IMR-90 (cell line): ENCODE measurements at regions not wholly inside any gene's neighbourhood (a gene's known extent, or its start where the extent isn't known, plus 50 kb on each side); places are given as distances from the start of the nearest gene placed in this dataset.

ENCODE experiments used
- ATAC-seq: fragments of 200-7000 bp; cut with Tn5 transposase; 2 replicates; pipeline ENCODE4 v1.9.1; 2020; ENCODE audit warnings: low read depth, mild to moderate bottlenecking, moderate library complexity
- BruUV-seq: library from RNA; stranded (reverse); fragments of 400-500 nt; replicated peaks from 2 replicates; lab custom pipeline; 2021; lab: Mats Ljungman, UMichigan
- CTCF ChIA-PET: fragments of 300-600 bp; formaldehyde crosslinking; extraction: SDS; loops from one replicate; lab custom pipeline; 2021; ENCODE audit warnings: antibody characterized with exemption; lab: Yijun Ruan, JAX
- POLR2A ChIA-PET: fragments of 300-600 bp; sonication (Branson Sonifier 250); formaldehyde crosslinking; loops from one replicate; lab custom pipeline; 2022; ENCODE audit warnings: antibody characterized with exemption; ENCODE audit not compliant: unreplicated experiment; lab: Charles Lee
- DNase-seq: peaks from one replicate; pipeline ENCODE4 v3.0.0; 2013
- H2AFZ ChIP-seq: replicated peaks from 2 replicates; pipeline ENCODE3; 2013; ENCODE audit warnings: low read length, mild to moderate bottlenecking; ENCODE audit not compliant: poor library complexity
- H2AK5ac ChIP-seq: 2 replicates; pipeline ENCODE4 v1.6.1; 2013; ENCODE audit warnings: low read depth, low read length, inconsistent platforms
- H2AK9ac ChIP-seq: replicated peaks from 2 replicates; pipeline ENCODE3; 2013; ENCODE audit warnings: mild to moderate bottlenecking, low read depth, low read length, moderate library complexity; ENCODE audit not compliant: poor library complexity
- H2BK120ac ChIP-seq: 2 replicates; pipeline ENCODE4 v1.6.1; 2013; ENCODE audit warnings: low read depth, low read length, inconsistent platforms
- H2BK15ac ChIP-seq: 3 replicates; pipeline ENCODE4 v1.6.1; 2013; ENCODE audit warnings: low read depth, low read length, inconsistent platforms
- H2BK20ac ChIP-seq: 2 replicates; pipeline ENCODE4 v1.6.1; 2013; ENCODE audit warnings: low read depth, mild to moderate bottlenecking, inconsistent platforms, low read length, moderate library complexity
- H2BK5ac ChIP-seq: 2 replicates; pipeline ENCODE4 v1.6.1; 2013; ENCODE audit warnings: mild to moderate bottlenecking, low read depth, low read length, inconsistent platforms; ENCODE audit not compliant: poor library complexity, severe bottlenecking
- H3K14ac ChIP-seq: replicated peaks from 2 replicates; pipeline ENCODE4 v1.6.1; 2013; ENCODE audit warnings: low read depth, low read length, inconsistent platforms
- H3K18ac ChIP-seq: 2 replicates; pipeline ENCODE4 v1.6.1; 2013; ENCODE audit warnings: low read depth, low read length, control low read depth
- H3K23ac ChIP-seq: 2 replicates; pipeline ENCODE4 v1.6.1; 2013; ENCODE audit warnings: low read depth, low read length, inconsistent platforms
- H3K27ac ChIP-seq: 2 replicates; pipeline ENCODE4 v1.5.1; 2013; ENCODE audit warnings: mild to moderate bottlenecking, control low read depth, low read length; ENCODE audit not compliant: insufficient read depth
- H3K27me3 ChIP-seq: 2 replicates; pipeline ENCODE4 v1.6.1; 2013; ENCODE audit warnings: low read length; ENCODE audit not compliant: control insufficient read depth, insufficient read depth
- H3K36me3 ChIP-seq: 2 replicates; pipeline ENCODE4 v1.6.1; 2013; ENCODE audit warnings: low read length, mixed read lengths; ENCODE audit not compliant: control insufficient read depth, insufficient read depth
- H3K4ac ChIP-seq: 2 replicates; pipeline ENCODE4 v1.6.1; 2013; ENCODE audit warnings: low read depth, low read length, inconsistent platforms
- H3K4me1 ChIP-seq: 2 replicates; pipeline ENCODE4 v1.6.1; 2013; ENCODE audit warnings: low read length, mixed read lengths; ENCODE audit not compliant: control insufficient read depth, insufficient read depth
- H3K4me2 ChIP-seq: 2 replicates; pipeline ENCODE4 v1.6.1; 2013; ENCODE audit warnings: low read depth, mild to moderate bottlenecking, control low read depth, low read length, moderate library complexity
- H3K4me3 ChIP-seq: 2 replicates; pipeline ENCODE4 v1.5.1; 2013; ENCODE audit warnings: low read depth, mild to moderate bottlenecking, control low read depth, low read length, moderate library complexity; ENCODE audit not compliant: insufficient read depth
- H3K56ac ChIP-seq: 2 replicates; pipeline ENCODE4 v1.6.1; 2013; ENCODE audit warnings: low read length, inconsistent platforms; ENCODE audit not compliant: insufficient read depth; ENCODE audit errors: extremely low read depth
- H3K79me1 ChIP-seq, 2 experiments: 2 replicates each; pipeline ENCODE4 v1.6.1; 2013; ENCODE audit warnings: low read length in 2 of 2, inconsistent platforms in 1 of 2, low read depth in 1 of 2
- H3K9ac ChIP-seq: 2 replicates; pipeline ENCODE4 v1.6.1; 2013; ENCODE audit warnings: low read depth, low read length, control low read depth
- H3K9me1 ChIP-seq: 2 replicates; pipeline ENCODE4 v1.6.1; 2013; ENCODE audit warnings: low read length, inconsistent platforms; ENCODE audit not compliant: insufficient read depth
- H3K9me3 ChIP-seq: 2 replicates; pipeline ENCODE4 v1.6.1; 2013; ENCODE audit warnings: low read length; ENCODE audit not compliant: control insufficient read depth, insufficient read depth
- H4K20me1 ChIP-seq: 2 replicates; pipeline ENCODE4 v1.6.1; 2013; ENCODE audit warnings: low read length, inconsistent platforms; ENCODE audit not compliant: insufficient read depth
- H4K5ac ChIP-seq: 2 replicates; pipeline ENCODE4 v1.6.1; 2013; ENCODE audit warnings: mild to moderate bottlenecking, low read depth, low read length, control low read depth
- H4K8ac ChIP-seq, 2 experiments: 2 replicates each; pipeline ENCODE4 v1.6.1; 2013; ENCODE audit warnings: low read depth in 2 of 2, low read length in 2 of 2, control low read depth in 1 of 2, inconsistent platforms in 1 of 2
- H4K91ac ChIP-seq: 2 replicates; pipeline ENCODE4 v1.6.1; 2013; ENCODE audit warnings: low read depth, low read length, inconsistent platforms; ENCODE audit not compliant: insufficient read depth
- CTCF ChIP-seq: conservative IDR thresholded peaks from 2 replicates; pipeline ENCODE4 v1.5.1; 2012; ENCODE audit warnings: mild to moderate bottlenecking, low read depth, low read length, improper control_type of control experiment
- ELK1 ChIP-seq: fragments of 150-350 bp; IDR thresholded peaks from 2 replicates; pipeline ENCODE4 v1.6.1; 2016; ENCODE audit warnings: low read depth, mild to moderate bottlenecking, low read length, moderate library complexity, borderline replicate concordance
- WGBS, 2 experiments: methylation state at CpG; one replicate each; pipeline versions ENCODE4 v1.1.5 to v1.1.7; 2013; ENCODE audit warnings: missing lambda C conversion rate in 2 of 2; ENCODE audit not compliant: insufficient read length in 1 of 2; ENCODE audit errors: extremely low coverage in 2 of 2; 5-methylcytosine and 5-hydroxymethylcytosine counted together
- dilution Hi-C: fragments of 300-500 bp; cut with HindIII; formaldehyde crosslinking; loops from one replicate; pipeline ENCODE4 v1.14.3; 2018; ENCODE audit warnings: low sequenced_read_pairs; ENCODE audit not compliant: unreplicated experiment
- in situ Hi-C: fragments of 300-500 bp; cut with MboI; formaldehyde crosslinking; loops from 3 replicates; pipeline ENCODE4 v1.14.3; 2019; ENCODE audit warnings: low sequenced_read_pairs, inconsistent platforms, mixed read lengths
- intact Hi-C: fragments of 100-400 bp; cut with micrococcal nuclease; formaldehyde crosslinking; loops from 2 replicates; pipeline ENCODE4 v1.10.0; 2022

- Histone ChIP-seq H4K8ac (peak overlapping the region in 1 of 2 experiments; percentile 28; a peak in 1 of 4 replicates), H3K4me1 (no peaks in the 10 kb centered on the region), H3K18ac (no peak overlapping the region; the same call in 1 of the 2 replicates), H3K14ac (no peak overlapping the region), H3K79me1 (no peaks in the 10 kb centered on the region), H3K23ac (no peak overlapping the region), H3K36me3 (no peaks in the 10 kb centered on the region), H2BK20ac (no peak overlapping the region), H2AFZ (no peak overlapping the region), H2BK120ac (peak overlapping the region; percentile 70; the same call in 1 of the 2 replicates), H3K56ac (no peak overlapping the region), H3K9ac (no peak overlapping the region), H3K9me1 (0 out of 2 replicates have a peak, but pooled peaks cover 3% of the 10 kb centered on the region), H3K27me3 (no peaks in the 10 kb centered on the region), H3K27ac (no peak overlapping the region), H4K5ac (no peak overlapping the region), H4K20me1 (no peaks in the 10 kb centered on the region), H3K4ac (no peak overlapping the region; the same call in 1 of the 2 replicates), H3K4me2 (no peak overlapping the region), H4K91ac (no peak overlapping the region), H2BK15ac (0 out of 3 replicates have a peak overlapping the region, but pooled peaks have one; percentile 28), H2AK9ac (no peak overlapping the region), H3K4me3 (no peak overlapping the region), H3K9me3 (no peaks in the 10 kb centered on the region), H2BK5ac (peak overlapping the region; percentile 42), H2AK5ac (no peak overlapping the region)
- in situ Hi-C loops (no loop called here), dilution Hi-C loops (no loop called here), intact Hi-C loops (no loop called here)
- POLR2A ChIA-PET = no interaction called here
- WGBS, 2 experiments = no CpG with 5 or more reads among the region's 3 CpGs
- ATAC-seq (peak; percentile 38; the same call in 1 of the 2 replicates), DNase-seq (peak; percentile 27)
- TF ChIP-seq ELK1 (no peak), CTCF (0 out of 2 replicates have a peak, but pooled peaks have one; percentile 17)
- no TSS peak for BruUV-seq
- CTCF ChIA-PET = interaction anchor here (0.8 to 1.3 kb wide), 6 partner anchors 10 to 366 kb away, joined by 3 to 4 read pairs (median 4); no protein-coding TSS in a partner anchor
Observed at GRCh38 chr3:78140274-78140673, 1100.4 kb downstream of the ROBO2 start.
